HL-60 (cell line): ENCODE measurements at regions not wholly inside any gene's neighbourhood (a gene's known extent, or its start where the extent isn't known, plus 50 kb on each side); places are given as distances from the start of the nearest gene placed in this dataset.

Experiments used
- DNase-seq, 2 experiments: peaks; one replicate each; pipeline ENCODE4 v3.0.0-alpha.2; 2010 to 2020; ENCODE audit warnings: low read depth in 1 of 2, low spot score in 1 of 2
- H3K27ac ChIP-seq: fragments of 250-450 bp; sonication (Bioruptor Pico); replicated peaks from 2 replicates; pipeline ENCODE4 v1.5.1; 2020; ENCODE audit warnings: mild to moderate bottlenecking, moderate library complexity
- H3K27me3 ChIP-seq: fragments of 250-450 bp; sonication (Bioruptor Pico); 2 replicates; pipeline ENCODE4 v1.5.1; 2021; ENCODE audit warnings: mild to moderate bottlenecking, moderate library complexity; ENCODE audit not compliant: insufficient read depth, poor library complexity, severe bottlenecking
- H3K4me3 ChIP-seq: replicated peaks from 2 replicates; pipeline ENCODE4 v1.5.1; 2011; ENCODE audit warnings: mild to moderate bottlenecking, control low read depth, low read length; ENCODE audit not compliant: insufficient read depth
- GABPA ChIP-seq: IDR thresholded peaks from 2 replicates; pipeline ENCODE4 v1.6.1; 2012; ENCODE audit warnings: low read depth
- POLR2AphosphoS5 ChIP-seq: IDR thresholded peaks from 2 replicates; pipeline ENCODE4 v1.6.1; 2012; ENCODE audit warnings: low read depth
- REST ChIP-seq: IDR thresholded peaks from 2 replicates; pipeline ENCODE4 v1.6.1; 2012; ENCODE audit warnings: low read depth; ENCODE audit not compliant: insufficient replicate concordance
- SPI1 ChIP-seq: IDR thresholded peaks from 2 replicates; pipeline ENCODE4 v1.6.1; 2012; ENCODE audit warnings: low read depth, mild to moderate bottlenecking, borderline replicate concordance
- TF ChIP-seq, protein P1 (sequence below): IDR thresholded peaks from one replicate; pipeline ENCODE4 v1.5.1; 2011; ENCODE audit warnings: low read length, control low read depth, inconsistent platforms; ENCODE audit not compliant: insufficient read depth

- no peak for DNase-seq
- Histone ChIP-seq H3K27ac (no peak overlapping the region), H3K4me3 (no peak overlapping the region), H3K27me3 (peaks cover 5% of the 10 kb centered on the region)
- TF ChIP-seq POLR2AphosphoS5 (no peak), GABPA (no peak), SPI1 (no peak), REST (no peak)
- TF ChIP-seq, protein P1, sequence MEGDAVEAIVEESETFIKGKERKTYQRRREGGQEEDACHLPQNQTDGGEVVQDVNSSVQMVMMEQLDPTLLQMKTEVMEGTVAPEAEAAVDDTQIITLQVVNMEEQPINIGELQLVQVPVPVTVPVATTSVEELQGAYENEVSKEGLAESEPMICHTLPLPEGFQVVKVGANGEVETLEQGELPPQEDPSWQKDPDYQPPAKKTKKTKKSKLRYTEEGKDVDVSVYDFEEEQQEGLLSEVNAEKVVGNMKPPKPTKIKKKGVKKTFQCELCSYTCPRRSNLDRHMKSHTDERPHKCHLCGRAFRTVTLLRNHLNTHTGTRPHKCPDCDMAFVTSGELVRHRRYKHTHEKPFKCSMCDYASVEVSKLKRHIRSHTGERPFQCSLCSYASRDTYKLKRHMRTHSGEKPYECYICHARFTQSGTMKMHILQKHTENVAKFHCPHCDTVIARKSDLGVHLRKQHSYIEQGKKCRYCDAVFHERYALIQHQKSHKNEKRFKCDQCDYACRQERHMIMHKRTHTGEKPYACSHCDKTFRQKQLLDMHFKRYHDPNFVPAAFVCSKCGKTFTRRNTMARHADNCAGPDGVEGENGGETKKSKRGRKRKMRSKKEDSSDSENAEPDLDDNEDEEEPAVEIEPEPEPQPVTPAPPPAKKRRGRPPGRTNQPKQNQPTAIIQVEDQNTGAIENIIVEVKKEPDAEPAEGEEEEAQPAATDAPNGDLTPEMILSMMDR: no peak
Measured at GRCh38 chr2:217462121-217462520, 540.7 kb downstream of the TNS1 start.

GRCh38 chr2:217461674-217462073 is 541.1 kb downstream of the TNS1 start:
- no peak overlapping the region for H3K27ac ChIP-seq
- H3K27me3 ChIP-seq: peaks cover 5% of the 10 kb centered on the region

DNA sequence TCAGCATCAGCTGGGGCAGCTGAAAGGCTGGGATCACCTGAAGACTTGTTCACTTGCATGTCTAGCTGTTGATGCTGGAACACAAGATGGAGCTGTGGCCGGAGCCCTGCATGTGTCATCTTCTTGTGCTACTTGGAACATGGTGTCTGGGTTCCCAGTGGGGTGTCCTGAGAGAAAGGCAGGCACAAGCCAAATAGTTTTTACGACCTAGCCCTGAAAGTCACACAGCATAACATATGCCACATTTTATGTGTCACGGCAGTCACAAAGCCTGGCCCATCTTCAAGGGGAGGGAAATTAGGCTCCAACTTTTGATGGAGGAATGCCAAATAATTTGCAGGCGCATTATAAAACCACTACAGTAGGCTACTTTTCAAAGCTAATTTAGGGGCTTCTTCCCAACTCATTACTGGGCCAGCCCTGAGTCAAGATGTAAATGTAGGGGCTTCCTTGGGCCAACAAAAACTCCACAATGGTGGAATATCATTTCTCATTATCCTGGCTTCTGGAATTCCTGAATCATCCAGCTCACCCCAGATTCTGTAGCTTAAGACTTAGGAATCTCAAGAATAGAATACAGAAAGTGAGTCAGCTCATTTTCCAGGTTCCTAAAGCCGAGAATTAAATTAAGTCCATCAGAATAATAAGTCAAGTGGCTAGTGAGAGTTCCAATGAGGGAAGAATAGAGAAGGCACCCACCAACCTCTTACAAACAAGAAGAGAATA is 543.0 kb downstream of the TNS1 start:
- DNase-seq: no peak
- Histone ChIP-seq H3K27me3 (peaks cover 5% of the 10 kb centered on the region), H3K4me3 (no peak overlapping the region), H3K27ac (no peak overlapping the region)
- TF ChIP-seq GABPA: no peak
- no peak for TF ChIP-seq SPI1
- TF ChIP-seq POLR2AphosphoS5: no peak
- no peak for TF ChIP-seq REST
- TF ChIP-seq, protein P1: no peak

More at GRCh38 chr2:217461674-217462073, 541.1 kb downstream of the TNS1 start:
- H3K4me3 ChIP-seq: no peak overlapping the region
- DNase-seq: no peak
- no peak for TF ChIP-seq POLR2AphosphoS5
- no peak for TF ChIP-seq REST
- TF ChIP-seq, protein P1: no peak
- TF ChIP-seq GABPA: no peak
- TF ChIP-seq SPI1: no peak
